GM12891 (cell line): ENCODE measurements at regions not wholly inside any gene's neighbourhood (a gene's known extent, or its start where the extent isn't known, plus 50 kb on each side); places are given as distances from the start of the nearest gene placed in this dataset.

Experiments used
- PAX5 ChIP-seq: IDR thresholded peaks from 2 replicates; pipeline ENCODE4 v1.6.1; 2011; ENCODE audit warnings: low read length, moderate library complexity, mild to moderate bottlenecking; ENCODE audit not compliant: insufficient read depth, severe bottlenecking
- POLR2A ChIP-seq: IDR thresholded peaks from 2 replicates; pipeline ENCODE4 v1.6.1; 2011; ENCODE audit warnings: low read depth, low read length, control low read depth
- POLR2AphosphoS5 ChIP-seq: IDR thresholded peaks from 2 replicates; pipeline ENCODE4 v1.6.1; 2011; ENCODE audit warnings: low read depth, low read length, control low read depth
- POU2F2 ChIP-seq: IDR thresholded peaks from 2 replicates; pipeline ENCODE4 v1.6.1; 2011; ENCODE audit warnings: low read depth, mild to moderate bottlenecking, control low read depth, low read length, moderate library complexity
- SPI1 ChIP-seq: IDR thresholded peaks from 2 replicates; pipeline ENCODE4 v1.6.1; 2011; ENCODE audit warnings: low read depth, low read length, control low read depth
- TAF1 ChIP-seq: IDR thresholded peaks from 2 replicates; pipeline ENCODE4 v1.6.1; 2011; ENCODE audit warnings: low read depth, low read length, control low read depth

DNA sequence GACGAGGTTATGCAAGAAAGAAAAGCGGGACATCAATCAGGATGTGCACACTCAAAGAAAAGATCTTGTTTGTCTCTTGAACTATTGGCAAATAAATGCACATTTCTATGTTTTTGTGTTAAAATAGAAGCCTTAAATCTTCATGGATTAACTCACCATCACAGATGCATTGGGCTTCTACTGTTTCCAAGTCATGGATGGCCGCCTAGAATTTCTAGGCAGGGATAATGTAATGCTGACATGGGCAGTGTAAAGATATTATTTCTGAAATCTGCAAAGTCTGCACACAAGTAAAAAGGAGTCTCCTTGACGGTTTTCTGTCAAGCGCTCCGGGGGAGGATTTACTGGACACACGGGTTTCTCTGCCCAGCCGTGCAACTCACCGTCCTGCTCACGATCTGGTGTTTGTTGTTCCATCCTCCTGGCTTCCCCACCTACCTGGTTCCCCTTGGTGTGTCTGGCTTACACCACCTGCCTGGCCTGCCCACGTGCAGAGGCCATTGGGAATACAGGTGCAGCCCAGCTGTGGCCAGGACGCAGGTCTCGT is 103.3 kb upstream of the FZD10 start:
- no peak for TF ChIP-seq POLR2A
- TF ChIP-seq POU2F2: no peak
- TF ChIP-seq POLR2AphosphoS5: no peak
- TF ChIP-seq SPI1: no peak
- no peak for TF ChIP-seq TAF1
- no peak for TF ChIP-seq PAX5
